ENCODE measurements at regions not wholly inside any gene's neighbourhood (a gene's known extent, or its start where the extent isn't known, plus 50 kb on each side); places are given as distances from the start of the nearest gene placed in this dataset.

- Histone ChIP-seq H3K4me1 (no peaks in the 10 kb centered on the region), H3K27me3 (peaks cover 27 to 63% of the 10 kb centered on the region in 2 donors), H3K4me3 (no peak overlapping the region), H3K9me3 (peaks cover 0 to 21% of the 10 kb centered on the region in 2 donors), H3K36me3 (no peaks in the 10 kb centered on the region), H3K27ac (no peak overlapping the region)
- intact Hi-C loops (cut with DNase I), result no loop called here
- ATAC-seq (no peak), DNase-seq (no peak)
- no peak for TF ChIP-seq CTCF (IDR thresholded peaks at IDR 0.05)
These were observed 114.5 kb downstream of the FOXD1 start for GRCh38 chr5:73333944-73334703.

GRCh38 chr5:73330613-73331012 is 118.0 kb downstream of the FOXD1 start:
- ATAC-seq (no peak), DNase-seq (no peak)
- no peak for TF ChIP-seq CTCF (IDR thresholded peaks at IDR 0.05)
- Histone ChIP-seq H3K27ac (no peak overlapping the region), H3K27me3 (peaks cover 10 to 36% of the 10 kb centered on the region in 2 donors), H3K36me3 (no peaks in the 10 kb centered on the region), H3K9me3 (peaks cover 0 to 21% of the 10 kb centered on the region in 2 donors), H3K4me1 (no peaks in the 10 kb centered on the region), H3K4me3 (no peak overlapping the region)
- intact Hi-C loops (cut with DNase I), result no loop called here

GRCh38 chr5:73328640-73329039 is 119.9 kb downstream of the FOXD1 start:
- H3K27me3 ChIP-seq, result peaks cover 0 to 26% of the 10 kb centered on the region in 2 donors
- TF ChIP-seq CTCF (IDR thresholded peaks at IDR 0.05), result no peak
- intact Hi-C loops (cut with DNase I), result no loop called here
- H3K36me3 ChIP-seq, result no peaks in the 10 kb centered on the region
- DNase-seq (no peak), ATAC-seq (peak; percentile 36)
- H3K27ac ChIP-seq, result no peak overlapping the region
- H3K4me1 ChIP-seq, result no peaks in the 10 kb centered on the region
- H3K9me3 ChIP-seq, result peaks cover 0 to 21% of the 10 kb centered on the region in 2 donors
- no peak overlapping the region for H3K4me3 ChIP-seq

- no peak for TF ChIP-seq CTCF (IDR thresholded peaks at IDR 0.05)
- Histone ChIP-seq H3K4me3 (no peak overlapping the region), H3K9me3 (peaks cover 0 to 21% of the 10 kb centered on the region in 2 donors), H3K36me3 (no peaks in the 10 kb centered on the region), H3K27me3 (peaks cover 0 to 26% of the 10 kb centered on the region in 2 donors), H3K27ac (no peak overlapping the region), H3K4me1 (no peaks in the 10 kb centered on the region)
- ATAC-seq, result no peak
- no peak for DNase-seq
- intact Hi-C loops (cut with DNase I), result no loop called here
These were observed 120.6 kb downstream of the FOXD1 start for GRCh38 chr5:73327908-73328455.

GRCh38 chr5:73325546-73325945 is 123.0 kb downstream of the FOXD1 start:
- intact Hi-C loops (cut with DNase I), result no loop called here
- Histone ChIP-seq H3K27me3 (peaks cover 0 to 43% of the 10 kb centered on the region in 2 donors), H3K36me3 (no peaks in the 10 kb centered on the region), H3K4me1 (no peaks in the 10 kb centered on the region), H3K27ac (no peak overlapping the region), H3K9me3 (peaks cover 0 to 4% of the 10 kb centered on the region in 2 donors), H3K4me3 (no peak overlapping the region)
- ATAC-seq (no peak), DNase-seq (no peak)
- TF ChIP-seq CTCF (IDR thresholded peaks at IDR 0.05), result no peak
